ENCODE measurements at regions not wholly inside any gene's neighbourhood (a gene's known extent, or its start where the extent isn't known, plus 50 kb on each side); places are given as distances from the start of the nearest gene placed in this dataset.

DNA sequence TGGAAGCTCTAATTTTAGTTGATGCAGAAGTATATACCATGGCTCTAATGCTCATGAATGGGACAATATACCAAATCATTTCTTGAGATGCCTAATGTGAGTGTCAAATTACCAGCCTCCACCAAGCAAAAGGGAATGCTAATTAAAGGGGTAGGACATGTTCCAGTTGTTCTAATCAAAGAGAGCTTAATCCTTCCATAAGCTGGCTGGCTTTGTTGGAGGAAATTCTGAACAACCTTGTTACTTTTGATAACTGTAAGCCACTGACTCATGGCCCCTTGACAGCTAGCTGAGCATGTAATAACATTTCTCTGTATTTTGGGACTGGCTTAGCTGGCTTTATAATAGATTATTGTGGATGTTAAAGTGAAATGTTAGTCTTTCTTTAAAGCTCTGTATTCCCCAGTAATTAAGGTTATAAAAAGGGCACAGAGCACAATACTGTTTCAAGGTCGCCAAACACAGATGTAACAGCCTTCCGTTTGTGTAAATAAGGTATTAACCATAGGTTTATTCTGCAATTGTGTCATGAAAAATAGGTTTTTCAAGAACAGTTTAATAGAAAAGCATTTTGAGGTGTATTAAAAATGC, 1194.0 kb downstream of the PCDH9 start:
- TF ChIP-seq, protein P1, sequence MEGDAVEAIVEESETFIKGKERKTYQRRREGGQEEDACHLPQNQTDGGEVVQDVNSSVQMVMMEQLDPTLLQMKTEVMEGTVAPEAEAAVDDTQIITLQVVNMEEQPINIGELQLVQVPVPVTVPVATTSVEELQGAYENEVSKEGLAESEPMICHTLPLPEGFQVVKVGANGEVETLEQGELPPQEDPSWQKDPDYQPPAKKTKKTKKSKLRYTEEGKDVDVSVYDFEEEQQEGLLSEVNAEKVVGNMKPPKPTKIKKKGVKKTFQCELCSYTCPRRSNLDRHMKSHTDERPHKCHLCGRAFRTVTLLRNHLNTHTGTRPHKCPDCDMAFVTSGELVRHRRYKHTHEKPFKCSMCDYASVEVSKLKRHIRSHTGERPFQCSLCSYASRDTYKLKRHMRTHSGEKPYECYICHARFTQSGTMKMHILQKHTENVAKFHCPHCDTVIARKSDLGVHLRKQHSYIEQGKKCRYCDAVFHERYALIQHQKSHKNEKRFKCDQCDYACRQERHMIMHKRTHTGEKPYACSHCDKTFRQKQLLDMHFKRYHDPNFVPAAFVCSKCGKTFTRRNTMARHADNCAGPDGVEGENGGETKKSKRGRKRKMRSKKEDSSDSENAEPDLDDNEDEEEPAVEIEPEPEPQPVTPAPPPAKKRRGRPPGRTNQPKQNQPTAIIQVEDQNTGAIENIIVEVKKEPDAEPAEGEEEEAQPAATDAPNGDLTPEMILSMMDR (conservative IDR thresholded peaks at IDR 0.05; ENCODE audit: low read depth in 2 of 2) = no peak
- TF ChIP-seq EZH2phosphoT487 (IDR thresholded peaks at IDR 0.05; ENCODE audit: unreplicated experiment) (no peak), EZH2 (IDR thresholded peaks at IDR 0.05; ENCODE audit: low read depth, unreplicated experiment) (no peak), POLR2AphosphoS5 (IDR thresholded peaks at IDR 0.05; ENCODE audit: low read depth) (no peak), ZNF331 (CRISPR knock-in tag; IDR thresholded peaks at IDR 0.05; ENCODE audit: low read depth) (no peak), NANOG (IDR thresholded peaks at IDR 0.05; ENCODE audit: borderline replicate concordance) (no peak)
- TF ChIP-seq, protein P2, sequence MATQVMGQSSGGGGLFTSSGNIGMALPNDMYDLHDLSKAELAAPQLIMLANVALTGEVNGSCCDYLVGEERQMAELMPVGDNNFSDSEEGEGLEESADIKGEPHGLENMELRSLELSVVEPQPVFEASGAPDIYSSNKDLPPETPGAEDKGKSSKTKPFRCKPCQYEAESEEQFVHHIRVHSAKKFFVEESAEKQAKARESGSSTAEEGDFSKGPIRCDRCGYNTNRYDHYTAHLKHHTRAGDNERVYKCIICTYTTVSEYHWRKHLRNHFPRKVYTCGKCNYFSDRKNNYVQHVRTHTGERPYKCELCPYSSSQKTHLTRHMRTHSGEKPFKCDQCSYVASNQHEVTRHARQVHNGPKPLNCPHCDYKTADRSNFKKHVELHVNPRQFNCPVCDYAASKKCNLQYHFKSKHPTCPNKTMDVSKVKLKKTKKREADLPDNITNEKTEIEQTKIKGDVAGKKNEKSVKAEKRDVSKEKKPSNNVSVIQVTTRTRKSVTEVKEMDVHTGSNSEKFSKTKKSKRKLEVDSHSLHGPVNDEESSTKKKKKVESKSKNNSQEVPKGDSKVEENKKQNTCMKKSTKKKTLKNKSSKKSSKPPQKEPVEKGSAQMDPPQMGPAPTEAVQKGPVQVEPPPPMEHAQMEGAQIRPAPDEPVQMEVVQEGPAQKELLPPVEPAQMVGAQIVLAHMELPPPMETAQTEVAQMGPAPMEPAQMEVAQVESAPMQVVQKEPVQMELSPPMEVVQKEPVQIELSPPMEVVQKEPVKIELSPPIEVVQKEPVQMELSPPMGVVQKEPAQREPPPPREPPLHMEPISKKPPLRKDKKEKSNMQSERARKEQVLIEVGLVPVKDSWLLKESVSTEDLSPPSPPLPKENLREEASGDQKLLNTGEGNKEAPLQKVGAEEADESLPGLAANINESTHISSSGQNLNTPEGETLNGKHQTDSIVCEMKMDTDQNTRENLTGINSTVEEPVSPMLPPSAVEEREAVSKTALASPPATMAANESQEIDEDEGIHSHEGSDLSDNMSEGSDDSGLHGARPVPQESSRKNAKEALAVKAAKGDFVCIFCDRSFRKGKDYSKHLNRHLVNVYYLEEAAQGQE (IDR thresholded peaks at IDR 0.05; ENCODE audit: unreplicated experiment) = no peak

All from GM23338 (cell line).